ENCODE measurements at regions not wholly inside any gene's neighbourhood (a gene's known extent, or its start where the extent isn't known, plus 50 kb on each side); places are given as distances from the start of the nearest gene placed in this dataset.

GRCh38 chr22:49199224-49199623 is 628.4 kb downstream of the BRD1 start:
- no peak for DNase-seq

DNA sequence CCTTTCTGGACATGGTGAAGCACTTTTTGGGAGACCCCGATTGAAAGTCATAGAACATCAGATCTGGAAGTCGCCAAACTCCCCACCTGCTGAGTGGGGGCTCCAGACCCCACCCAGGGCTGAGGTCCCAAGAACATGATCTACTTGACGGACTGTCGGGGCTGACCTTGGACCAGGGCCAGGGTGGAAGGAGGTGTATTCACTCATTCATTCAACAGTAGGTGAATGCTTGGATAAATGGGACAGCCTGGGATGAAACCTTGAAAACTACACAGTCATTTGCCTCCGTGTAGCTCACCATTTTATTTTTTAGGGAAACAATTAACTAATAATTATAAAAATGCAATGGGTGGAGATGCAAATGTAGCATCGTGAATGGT is 629.0 kb downstream of the BRD1 start:
- no peak for DNase-seq

DNA sequence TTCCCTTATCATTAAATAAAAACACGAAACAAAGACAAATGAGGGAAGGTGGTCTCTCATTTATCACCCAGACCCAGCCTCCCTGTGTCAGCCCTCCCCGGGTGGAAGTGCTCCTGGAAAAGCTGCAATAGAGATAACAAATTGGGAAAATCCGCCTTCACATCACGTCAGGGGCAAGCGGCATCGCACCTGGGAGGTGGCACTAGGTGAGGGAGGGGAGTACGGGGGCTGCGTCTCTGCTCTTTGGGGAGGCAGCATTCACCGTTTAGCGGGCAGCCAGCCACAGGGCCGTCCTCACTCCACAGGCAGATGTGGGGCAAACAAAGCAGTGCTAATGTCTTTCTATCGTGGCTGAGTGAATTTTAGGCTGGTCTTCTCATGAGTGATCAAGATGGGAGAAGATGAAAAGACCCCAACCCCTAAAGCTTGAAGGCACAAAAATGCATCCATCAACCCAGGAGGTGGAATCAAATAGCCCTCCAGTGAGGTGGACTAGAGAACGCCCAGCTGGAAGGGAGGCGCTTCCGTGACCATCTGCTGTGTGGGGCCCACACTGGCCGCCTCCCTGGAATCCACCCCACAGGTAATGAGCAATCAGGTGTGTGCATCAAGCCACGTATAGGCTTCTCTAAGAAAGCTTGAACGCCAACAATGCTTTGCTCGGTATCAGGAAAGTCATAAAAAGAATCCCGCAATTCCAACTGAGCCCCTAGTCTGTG is 629.5 kb downstream of the BRD1 start:
- no peak for DNase-seq

DNA sequence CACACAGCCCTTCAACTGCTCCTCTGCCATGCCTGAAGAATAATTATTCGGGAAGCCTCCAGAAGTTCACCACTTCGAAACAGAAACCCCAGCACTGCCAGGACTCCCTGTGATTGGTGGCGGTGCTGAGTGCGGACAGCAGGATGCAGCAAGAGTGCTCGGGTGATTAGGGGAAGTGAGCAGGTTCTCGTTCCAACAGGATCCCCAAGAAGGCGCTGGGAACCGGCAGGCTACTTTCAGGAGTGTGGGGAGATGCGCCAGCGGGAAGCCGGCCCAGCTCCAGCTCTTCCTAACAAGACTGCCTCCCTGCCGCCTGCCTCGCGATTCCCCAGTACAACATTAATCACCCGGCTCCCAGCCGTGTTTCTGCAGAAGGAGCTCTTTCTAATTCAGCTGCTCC is 630.2 kb downstream of the BRD1 start:
- DNase-seq = no peak

DNA sequence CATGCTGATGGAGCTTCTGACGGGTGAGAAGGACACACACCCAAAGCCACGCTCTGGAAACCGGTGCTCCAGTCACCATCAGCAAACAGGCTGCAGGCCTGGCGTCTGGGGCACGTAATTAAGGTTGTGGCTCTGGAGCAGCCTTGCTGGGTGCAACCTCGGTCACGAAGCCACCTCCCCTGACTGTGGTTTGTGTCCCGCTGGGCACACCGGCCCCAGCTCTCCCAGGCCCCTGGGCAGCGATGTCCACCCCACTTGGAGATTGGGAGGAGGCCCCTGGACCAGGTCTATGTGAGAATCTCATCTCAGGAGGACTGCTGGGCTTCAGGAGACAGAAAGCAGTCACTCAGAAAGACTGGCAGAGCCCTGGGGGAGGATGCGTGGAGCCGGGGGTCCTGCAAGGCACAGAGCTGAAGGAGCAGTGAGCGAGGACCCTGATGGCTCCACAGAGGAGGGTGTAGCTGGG is 631.6 kb downstream of the BRD1 start:
- no peak for DNase-seq

GRCh38 chr22:49195636-49196035 is 632.0 kb downstream of the BRD1 start:
- no peak for DNase-seq

- no peak for DNase-seq
These were observed 633.7 kb downstream of the BRD1 start for GRCh38 chr22:49193901-49194465.

- DNase-seq = no peak
These were observed 634.3 kb downstream of the BRD1 start for GRCh38 chr22:49193348-49193747.

DNA sequence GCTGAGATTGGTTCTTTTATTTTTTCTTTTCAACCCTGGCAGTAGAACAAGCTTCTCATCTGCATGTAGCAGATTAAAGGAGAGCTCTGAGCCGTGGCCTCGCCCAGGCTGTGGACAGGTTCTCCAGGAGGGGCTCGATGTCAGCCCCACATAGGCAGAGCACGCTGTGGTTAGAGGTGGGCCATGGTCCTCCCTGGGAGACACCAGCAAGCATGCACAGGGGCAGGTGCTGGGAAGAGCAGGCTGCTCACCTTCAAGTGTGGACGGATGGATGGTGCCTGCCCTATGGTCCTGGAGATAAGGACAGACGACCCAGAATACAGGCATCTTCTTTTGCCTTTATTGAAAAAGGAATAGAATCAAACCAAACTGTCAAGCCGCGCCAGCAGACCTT is 634.8 kb downstream of the BRD1 start:
- no peak for DNase-seq

DNA sequence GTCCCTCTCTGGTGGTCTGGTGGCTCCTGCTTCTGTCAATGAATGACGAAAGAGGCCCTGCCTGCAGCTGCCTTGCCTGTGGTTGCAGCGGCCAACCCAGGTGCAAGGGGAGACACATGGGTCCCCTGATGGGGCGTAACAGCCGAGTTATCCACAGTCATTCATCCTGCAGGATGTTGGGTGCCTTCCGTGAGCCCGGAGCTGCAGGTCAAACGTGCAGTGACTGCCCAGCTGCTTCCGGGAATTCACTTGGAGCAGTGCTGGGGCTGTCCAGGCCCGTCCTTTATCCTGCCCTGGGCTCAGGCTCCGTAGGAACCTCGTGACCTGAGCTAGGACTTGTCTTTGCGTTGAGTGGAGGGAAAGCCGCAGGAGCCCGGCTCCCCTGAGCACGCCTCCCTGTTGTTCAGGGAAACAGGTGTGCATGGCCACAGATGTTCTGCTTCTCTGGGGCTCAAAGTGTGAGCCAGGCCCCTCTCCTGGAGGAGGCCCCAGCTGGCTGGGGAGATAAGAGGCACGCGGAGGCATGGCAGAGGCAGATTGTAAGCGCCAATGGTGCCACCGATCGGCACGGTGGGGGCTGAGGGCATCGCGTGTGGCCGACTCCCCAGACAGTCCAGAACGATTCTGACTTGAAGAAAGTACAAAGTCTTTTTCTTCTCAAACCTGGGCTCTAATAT is 635.4 kb downstream of the BRD1 start:
- peak in 1 of 2 experiments; percentile 8 for DNase-seq

- no peak for DNase-seq
These were observed 636.1 kb downstream of the BRD1 start for GRCh38 chr22:49191506-49191980.

- no peak for DNase-seq
These were observed 636.7 kb downstream of the BRD1 start for GRCh38 chr22:49190816-49191505.

- no peak for DNase-seq
These were observed 637.8 kb downstream of the BRD1 start for GRCh38 chr22:49189871-49190270.

DNA sequence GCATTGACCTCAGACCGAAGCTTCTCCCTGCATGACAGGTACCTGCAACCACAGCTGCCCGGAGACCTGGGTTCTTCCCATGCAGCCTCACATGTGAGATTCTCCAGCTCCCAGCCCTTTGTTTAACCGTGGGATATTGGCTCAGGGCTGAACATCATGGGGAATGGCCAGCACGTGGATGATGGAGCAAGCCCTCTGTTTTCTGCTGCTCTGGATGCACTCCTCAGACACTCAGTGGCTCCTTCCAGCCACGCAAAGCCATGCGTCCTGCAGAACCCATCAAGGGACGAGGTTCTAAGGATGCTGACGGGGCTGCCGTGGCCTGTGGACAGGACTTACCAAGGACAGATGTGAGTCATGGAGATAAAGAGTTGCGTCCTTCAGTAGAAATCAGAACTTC is 639.1 kb downstream of the BRD1 start:
- no peak for DNase-seq

DNA sequence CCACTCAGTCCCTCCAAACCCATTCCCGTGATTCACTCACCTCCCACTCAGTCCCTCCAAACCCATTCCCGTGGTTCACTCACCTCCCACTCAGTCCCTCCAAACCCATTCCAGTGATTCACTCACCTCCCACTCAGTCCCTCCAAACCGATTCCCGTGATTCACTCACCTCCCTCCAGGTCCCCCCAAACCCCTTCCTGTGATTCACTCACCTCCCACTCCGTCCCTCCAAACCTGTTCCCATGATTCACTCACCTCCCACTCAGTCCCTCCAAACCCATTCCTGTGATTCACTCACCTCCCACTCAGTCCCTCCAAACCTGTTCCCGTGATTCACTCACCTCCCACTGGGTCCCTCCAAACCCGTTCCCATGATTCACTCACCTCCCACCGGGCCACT is 639.6 kb downstream of the BRD1 start:
- DNase-seq = no peak

GRCh38 chr22:49186762-49187161 is 640.9 kb downstream of the BRD1 start:
- DNase-seq = no peak

- DNase-seq = no peak
These were observed 641.4 kb downstream of the BRD1 start for GRCh38 chr22:49186293-49186692.

- no peak for DNase-seq
These were observed 642.2 kb downstream of the BRD1 start for GRCh38 chr22:49185312-49185969.

GRCh38 chr22:49184736-49185135 is 642.9 kb downstream of the BRD1 start:
- DNase-seq = no peak

- no peak for DNase-seq
These were observed 643.9 kb downstream of the BRD1 start for GRCh38 chr22:49183826-49184216.

GRCh38 chr22:49183208-49183825 is 644.4 kb downstream of the BRD1 start:
- no peak for DNase-seq

DNA sequence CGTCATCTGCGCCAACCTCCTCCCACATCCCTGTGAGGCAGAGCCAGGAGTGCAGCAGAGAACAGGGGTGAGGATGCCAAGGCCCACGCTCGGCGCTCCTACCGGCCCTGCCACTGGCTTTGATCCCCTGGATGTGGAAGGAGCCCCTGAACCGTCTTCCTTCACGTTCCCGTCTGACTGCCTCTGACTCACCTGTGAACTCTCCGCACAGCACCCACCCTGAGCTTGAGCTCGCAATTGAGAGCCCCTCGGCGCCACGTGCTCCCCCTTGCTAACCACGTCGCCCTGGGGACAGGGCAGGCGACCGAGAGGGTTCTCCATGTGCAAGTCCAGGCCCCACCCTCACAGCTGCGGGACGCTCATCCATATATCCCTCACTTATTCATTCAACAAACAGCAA is 645.3 kb downstream of the BRD1 start:
- no peak for DNase-seq

GRCh38 chr22:49181942-49182341 is 645.7 kb downstream of the BRD1 start:
- DNase-seq = no peak

Measured in NCI-H187 (cell line).